IPS DF 4.7 (cell line): ENCODE measurements at regions not wholly inside any gene's neighbourhood (a gene's known extent, or its start where the extent isn't known, plus 50 kb on each side); places are given as distances from the start of the nearest gene placed in this dataset.

ENCODE experiments used
- DNase-seq: peaks from one replicate; pipeline ENCODE4 v3.0.0-alpha.2; 2013; ENCODE audit warnings: low spot score; ENCODE audit errors: extremely low read depth

GRCh38 chr3:99442599-99442998, 195.8 kb upstream of the COL8A1 start:
- no peak for DNase-seq

- DNase-seq: peak; percentile 3
Observed at GRCh38 chr3:99439892-99440291, 198.5 kb upstream of the COL8A1 start.

- no peak for DNase-seq
Observed at GRCh38 chr3:99434190-99434589, 204.2 kb upstream of the COL8A1 start.

GRCh38 chr3:99430348-99431134, 207.9 kb upstream of the COL8A1 start:
- no peak for DNase-seq

GRCh38 chr3:99429502-99429901, 208.9 kb upstream of the COL8A1 start:
- DNase-seq: no peak

GRCh38 chr3:99425930-99426329, 212.5 kb upstream of the COL8A1 start:
- no peak for DNase-seq

GRCh38 chr3:99419116-99419515, 219.3 kb upstream of the COL8A1 start:
- no peak for DNase-seq

GRCh38 chr3:99418709-99419108, 219.7 kb upstream of the COL8A1 start:
- no peak for DNase-seq

GRCh38 chr3:99418209-99418635, 220.2 kb upstream of the COL8A1 start:
- no peak for DNase-seq

GRCh38 chr3:99413504-99413903, 224.9 kb upstream of the COL8A1 start:
- no peak for DNase-seq

GRCh38 chr3:99410789-99411311, 227.5 kb upstream of the COL8A1 start:
- DNase-seq: no peak

GRCh38 chr3:99409961-99410360, 228.4 kb upstream of the COL8A1 start:
- no peak for DNase-seq

- no peak for DNase-seq
Observed at GRCh38 chr3:99407257-99407656, 231.1 kb upstream of the COL8A1 start.

GRCh38 chr3:99402755-99403154, 235.6 kb upstream of the COL8A1 start:
- DNase-seq: no peak

- DNase-seq: no peak
Observed at GRCh38 chr3:99400352-99400751, 238.0 kb upstream of the COL8A1 start.

GRCh38 chr3:99396651-99397275, 241.6 kb upstream of the COL8A1 start:
- no peak for DNase-seq

- DNase-seq: no peak
Observed at GRCh38 chr3:99394831-99395778, 243.3 kb upstream of the COL8A1 start.

- DNase-seq: no peak
Observed at GRCh38 chr3:99393961-99394360, 244.4 kb upstream of the COL8A1 start.

GRCh38 chr3:99388780-99389179, 249.6 kb upstream of the COL8A1 start:
- DNase-seq: no peak

GRCh38 chr3:99384596-99384995, 253.8 kb upstream of the COL8A1 start:
- no peak for DNase-seq

- DNase-seq: no peak
Observed at GRCh38 chr3:99376926-99377325, 261.5 kb upstream of the COL8A1 start.

GRCh38 chr3:99373846-99374210, 264.6 kb upstream of the COL8A1 start:
- DNase-seq: no peak
